HG02973 (cell line): ENCODE measurements at regions not wholly inside any gene's neighbourhood (a gene's known extent, or its start where the extent isn't known, plus 50 kb on each side); places are given as distances from the start of the nearest gene placed in this dataset.
"Not testable (repeated sequence)": the region's sequence is repeated elsewhere in the genome, so short reads cannot be mapped to it uniquely, and the experiment has no call there.

Experiments
- ATAC-seq: cut with Tn5 transposase; IDR thresholded peaks from one replicate; pipeline ENCODE4 v1.9.1; 2021; ENCODE audit warnings: moderate library complexity; ENCODE audit not compliant: unreplicated experiment

DNA sequence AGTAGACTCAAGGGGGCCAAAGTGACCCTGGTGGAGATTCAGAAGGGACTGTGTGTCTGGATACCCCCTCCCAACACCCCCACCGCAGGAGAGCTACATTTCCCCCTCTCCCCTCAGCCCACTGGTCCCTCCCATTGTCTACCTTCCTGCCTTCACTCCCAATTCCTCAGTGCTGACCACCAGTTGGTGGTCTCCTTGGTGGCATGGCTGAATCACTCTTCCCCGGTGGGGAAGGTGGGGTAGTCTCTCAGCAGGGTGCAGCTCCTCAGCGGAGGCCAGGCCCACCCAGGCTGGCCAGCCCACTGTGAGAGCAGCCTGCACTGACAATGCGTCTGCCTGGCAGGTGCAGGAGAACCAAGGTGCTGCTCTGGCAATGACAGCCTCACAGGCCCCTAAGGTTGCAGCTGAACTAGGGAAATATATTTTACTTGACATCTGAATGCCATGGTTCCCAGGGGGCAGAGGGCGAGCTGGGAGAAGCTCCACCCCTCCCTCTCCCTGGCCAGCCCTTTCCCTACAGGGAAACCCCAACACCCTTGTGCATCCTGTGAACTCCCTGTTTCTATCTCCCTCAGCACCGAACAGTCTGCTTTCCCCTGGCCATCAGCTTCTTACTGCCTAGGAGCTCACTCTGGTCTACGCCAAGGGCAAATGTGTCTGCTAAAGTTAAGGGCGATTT lies 62.6 kb upstream of the PAX8 start:
- no peak for ATAC-seq

DNA sequence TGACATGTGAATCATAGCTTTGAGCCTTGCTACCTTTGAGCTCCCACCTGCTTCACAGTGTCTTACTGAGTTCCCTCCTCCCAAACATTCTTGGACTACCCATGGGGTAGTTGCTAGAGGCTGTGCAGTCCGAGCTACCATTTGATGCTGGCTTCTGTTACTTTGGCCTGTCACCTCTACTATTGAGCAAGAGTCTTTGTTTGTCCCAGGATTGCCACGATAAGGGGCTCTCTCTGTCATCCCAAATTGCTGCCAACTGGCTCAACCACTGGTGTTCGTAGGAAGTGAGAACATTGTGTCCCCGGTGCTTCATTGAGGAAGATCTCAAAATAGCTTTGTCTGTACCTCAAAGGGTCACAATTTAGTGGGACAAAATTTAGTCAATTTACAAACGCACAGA lies 59.1 kb upstream of the PAX8 start:
- no peak for ATAC-seq

DNA sequence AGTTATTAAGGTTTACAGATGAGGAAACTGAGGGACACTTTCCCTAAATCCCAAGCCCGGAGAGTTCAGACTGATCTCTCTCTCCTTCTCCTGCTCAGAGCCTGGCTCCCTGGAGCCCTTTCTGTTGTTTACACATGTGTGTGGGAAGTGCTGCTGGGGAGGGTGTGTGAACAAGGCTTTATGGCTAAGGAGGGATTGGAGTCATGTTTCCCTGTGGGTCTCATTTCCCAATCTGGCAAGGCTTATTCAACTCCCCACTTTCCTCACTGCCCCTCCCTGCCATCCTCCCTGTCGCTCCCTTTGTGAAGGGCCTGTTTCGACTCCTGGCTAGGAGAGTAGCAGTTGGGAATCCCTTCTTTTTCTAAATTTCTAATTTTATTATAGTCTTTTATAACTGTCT lies 57.3 kb upstream of the PAX8 start:
- ATAC-seq = not testable (repeated sequence)

DNA sequence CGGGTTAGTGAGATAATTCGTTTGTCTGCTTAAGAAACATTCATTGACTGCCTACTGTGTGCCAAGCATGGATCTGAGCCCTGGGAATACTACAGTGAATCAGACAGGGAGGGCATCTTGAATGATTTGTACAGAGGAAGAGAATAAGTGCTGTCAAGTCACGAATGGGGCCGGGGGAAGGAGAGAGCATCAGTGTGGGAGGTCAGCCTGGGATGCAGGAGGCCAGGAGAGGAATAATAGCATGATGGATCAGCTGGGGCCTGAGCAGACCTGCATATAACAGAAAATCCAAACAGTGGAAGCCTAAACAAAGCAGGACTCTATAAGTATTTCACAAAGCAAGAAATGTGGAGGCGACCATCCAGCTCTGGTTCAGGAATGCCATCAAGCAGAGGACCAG lies 55.4 kb upstream of the PAX8 start:
- ATAC-seq = no peak

DNA sequence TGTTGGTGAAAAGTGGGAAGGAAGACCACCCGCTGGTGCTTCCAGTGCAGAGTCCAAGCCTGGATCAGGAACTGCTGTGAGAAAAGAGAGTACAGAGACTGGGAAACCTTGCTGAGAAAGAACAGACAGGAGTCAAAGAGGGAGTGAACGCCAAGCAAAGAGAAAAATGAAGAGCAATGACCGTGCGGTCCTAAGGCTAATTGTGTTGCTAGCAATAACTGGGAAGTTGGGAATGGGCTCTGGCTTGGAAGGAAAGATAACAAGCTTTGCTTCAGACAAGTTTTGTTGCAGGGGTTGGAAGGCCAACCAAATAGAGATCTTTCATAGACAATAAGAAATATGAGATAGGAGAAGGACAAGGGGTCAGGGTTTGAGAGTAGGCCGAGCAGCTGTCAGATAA lies 55.0 kb upstream of the PAX8 start:
- not testable (repeated sequence) for ATAC-seq

DNA sequence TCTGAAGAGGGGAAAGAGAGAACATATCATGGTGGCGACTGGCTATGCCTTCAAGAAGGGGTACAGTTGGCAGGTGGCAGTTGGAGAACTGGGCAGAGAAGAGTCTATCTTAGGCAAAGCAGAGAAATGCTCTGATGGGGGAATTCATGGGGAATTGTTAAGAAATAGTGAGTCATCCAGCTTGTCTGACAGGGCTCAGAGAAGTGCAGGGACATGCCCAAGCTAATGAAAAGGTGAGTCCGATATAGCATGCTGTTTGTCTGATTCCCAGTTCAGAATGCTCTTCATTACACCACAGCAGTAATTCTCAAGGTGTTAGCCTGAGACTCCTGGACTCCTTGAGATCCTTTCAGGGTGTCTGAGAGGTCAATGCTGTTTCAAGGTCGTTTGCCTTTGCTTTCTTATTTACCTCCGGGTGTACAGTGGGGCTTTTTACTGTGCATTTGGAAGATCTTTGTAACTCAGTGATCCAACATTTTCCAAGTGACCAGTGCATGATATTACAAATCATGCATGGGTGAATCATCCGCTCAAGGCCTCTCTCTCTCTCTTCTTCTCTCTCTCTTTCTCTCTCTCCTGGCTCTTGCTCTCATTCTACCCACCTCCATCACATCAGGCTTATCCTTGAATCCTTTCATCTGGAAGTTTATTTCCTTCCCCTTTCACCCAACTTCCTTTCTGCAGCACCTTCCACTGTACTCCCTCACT lies 51.5 kb upstream of the PAX8 start:
- not testable (repeated sequence) for ATAC-seq

DNA sequence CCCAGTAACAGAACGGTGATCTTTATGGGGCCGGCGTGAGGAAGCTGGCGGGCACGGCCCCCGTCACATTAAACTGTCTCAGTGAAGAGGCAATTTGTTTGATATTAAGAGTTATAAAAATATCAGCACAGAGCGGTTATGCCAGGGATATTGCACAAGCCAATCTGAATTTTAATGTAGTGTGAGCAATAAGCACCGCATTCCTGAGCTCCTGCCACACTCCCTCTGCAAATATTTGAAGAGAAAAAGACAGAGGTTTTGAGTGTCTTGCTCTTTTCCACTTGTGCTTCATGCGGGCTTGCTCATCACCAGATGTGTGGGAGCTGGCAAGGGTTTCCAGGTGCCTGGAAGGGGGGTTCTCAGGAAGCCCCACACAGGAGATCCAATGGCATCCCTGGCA lies 50.3 kb upstream of the PAX8 start:
- ATAC-seq = not testable (repeated sequence)

DNA sequence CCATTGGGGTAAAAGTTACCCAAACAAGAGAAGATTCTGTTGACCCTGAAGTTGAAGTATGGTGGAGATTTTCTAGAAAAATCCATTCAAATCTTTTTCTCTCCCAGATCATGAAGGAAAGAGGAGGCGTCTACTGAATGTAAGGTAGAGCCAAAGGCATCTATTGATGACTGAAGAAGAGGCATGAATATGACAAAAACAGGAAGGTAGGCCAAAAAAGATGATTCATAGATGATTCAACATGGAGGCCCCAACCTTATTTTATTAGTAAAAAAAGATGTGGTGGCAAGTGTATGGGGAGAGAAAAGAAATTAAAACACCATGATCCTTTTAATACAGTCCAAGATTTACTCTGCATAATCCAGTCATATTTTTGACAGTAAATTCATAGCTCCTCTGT lies 49.9 kb upstream of the PAX8 start:
- ATAC-seq = not testable (repeated sequence)
